Muscle of arm (tissue), 1 donor: ENCODE measurements at regions not wholly inside any gene's neighbourhood (a gene's known extent, or its start where the extent isn't known, plus 50 kb on each side); places are given as distances from the start of the nearest gene placed in this dataset.

Experiments used
- DNase-seq: peaks from one replicate; pipeline ENCODE4 v3.0.0-alpha.2; 2013

DNA sequence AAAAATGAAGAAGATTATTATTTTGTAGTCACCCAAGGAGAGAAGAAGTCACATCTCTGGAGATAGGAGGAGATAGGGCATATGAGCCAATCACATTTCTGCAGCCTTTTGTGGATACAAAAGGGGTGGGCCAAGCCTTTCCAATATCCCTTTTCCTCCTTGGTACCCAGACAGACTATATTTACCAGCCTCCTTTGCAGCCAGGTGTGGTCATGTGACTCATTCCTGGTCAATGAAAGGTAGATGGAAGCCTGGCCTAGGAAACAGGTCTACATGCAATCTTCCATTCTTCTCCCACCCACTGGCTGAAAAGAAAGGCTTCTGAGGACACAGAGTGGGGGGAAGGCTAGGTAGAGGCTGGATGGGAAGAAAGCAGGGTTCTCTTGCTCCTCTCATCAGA is 58.1 kb upstream of the ERG start:
- no peak for DNase-seq

DNA sequence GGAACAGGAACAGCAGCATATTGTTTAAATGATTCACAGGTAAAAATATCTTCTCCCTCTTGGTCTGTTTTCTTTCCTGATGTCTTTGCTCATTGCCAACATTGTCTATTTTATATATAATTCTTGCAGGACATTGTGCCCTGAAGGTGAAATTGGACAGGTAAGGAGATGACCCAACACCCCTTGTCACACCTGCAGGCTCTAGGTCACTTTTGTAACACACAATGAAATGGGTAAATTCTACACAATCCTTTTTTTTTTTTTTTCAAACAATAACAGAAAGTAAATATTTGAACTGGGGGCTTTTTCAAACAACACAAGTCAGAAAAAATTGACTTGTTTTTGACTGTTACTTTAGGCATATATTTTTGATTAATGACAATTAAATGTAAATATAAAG is 62.9 kb upstream of the ERG start:
- no peak for DNase-seq

DNA sequence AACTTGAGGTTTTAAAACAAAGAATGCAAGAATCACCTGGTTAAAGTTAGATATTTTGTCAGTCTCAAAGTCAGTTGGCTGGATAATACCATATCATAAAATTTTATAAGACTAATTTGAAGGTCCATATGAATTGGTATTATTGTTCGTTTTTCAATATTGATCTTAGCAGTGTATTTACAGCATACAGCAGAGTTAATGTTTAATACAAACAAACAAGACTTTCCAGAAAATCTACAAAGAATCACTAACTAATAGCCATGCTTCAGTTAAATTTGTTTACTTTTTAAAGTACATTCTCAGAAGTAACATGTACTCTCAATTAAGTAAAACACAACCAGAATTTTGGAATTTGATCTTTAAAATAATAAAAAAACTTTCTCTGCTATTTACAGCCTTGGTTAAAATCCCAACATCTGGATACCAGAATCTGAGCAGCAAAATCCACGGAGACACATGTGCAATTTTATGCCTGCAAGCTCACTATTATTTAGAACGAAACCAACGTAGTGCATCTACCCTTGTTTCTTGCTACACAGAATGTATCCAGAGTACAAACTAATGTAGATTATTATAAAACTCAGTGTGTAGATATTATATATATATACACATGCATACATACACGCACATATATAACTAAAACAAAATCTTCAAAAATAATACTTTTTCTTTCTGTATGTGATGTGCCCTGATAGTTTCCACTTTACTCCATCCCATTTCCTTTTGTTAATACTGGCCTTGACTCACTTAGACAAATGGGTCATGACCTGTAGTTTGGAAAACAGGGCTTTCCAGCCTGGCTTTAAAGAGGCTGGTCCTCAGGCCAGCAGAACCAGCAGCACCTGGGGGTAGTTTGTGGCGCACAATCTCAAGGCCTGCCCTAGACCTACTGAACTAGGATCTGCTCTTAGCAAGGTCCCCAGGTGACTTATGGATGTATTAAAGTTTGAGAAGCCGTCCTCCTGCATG is 63.6 kb upstream of the ERG start:
- DNase-seq: peak; percentile 32

- peak; percentile 44 for DNase-seq
Measured at GRCh38 chr21:38567335-38567969, 69.2 kb upstream of the ERG start.

- no peak for DNase-seq
Measured at GRCh38 chr21:38567970-38568360, 69.7 kb upstream of the ERG start.

- DNase-seq: no peak
Measured at GRCh38 chr21:38569733-38570132, 71.5 kb upstream of the ERG start.

- DNase-seq: no peak
Measured at GRCh38 chr21:38570596-38570995, 72.3 kb upstream of the ERG start.

GRCh38 chr21:38574895-38575575 is 76.8 kb upstream of the ERG start:
- DNase-seq: no peak

- DNase-seq: no peak
Measured at GRCh38 chr21:38577887-38578286, 79.6 kb upstream of the ERG start.

DNA sequence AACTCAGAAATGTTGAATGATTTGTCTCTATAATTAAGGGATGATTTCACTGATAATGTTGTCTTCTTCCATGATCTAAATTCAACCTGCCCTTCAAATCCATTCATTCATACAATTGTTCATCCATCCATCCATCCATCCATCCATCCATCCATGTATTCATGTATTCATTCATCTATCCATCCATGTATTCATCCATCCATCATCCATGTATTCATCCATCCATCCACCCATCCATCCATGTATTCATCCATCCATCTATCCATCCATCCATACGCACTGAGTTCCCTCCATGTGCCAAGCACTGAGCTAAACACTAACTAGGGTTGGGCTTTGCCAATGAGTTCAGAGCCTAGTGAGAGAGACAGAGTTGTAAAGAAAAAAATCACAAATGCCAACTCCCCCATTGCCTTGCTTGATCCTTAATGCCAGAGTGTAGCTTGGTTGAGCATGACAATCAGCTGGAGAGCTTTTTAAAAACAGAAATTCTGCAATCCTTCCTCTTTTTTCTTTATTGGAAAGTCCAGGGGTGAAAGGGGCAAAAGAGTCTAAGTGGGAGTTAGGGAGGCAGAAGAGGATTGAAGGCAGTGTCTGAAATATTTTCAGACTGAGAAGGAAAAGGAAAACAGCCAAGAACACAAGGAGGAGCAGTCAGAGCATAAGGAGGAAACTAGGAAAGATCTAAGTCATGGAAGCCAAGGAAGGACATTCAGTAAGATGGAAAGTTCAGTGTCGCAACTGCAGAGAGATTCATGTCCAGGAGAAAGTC is 92.4 kb upstream of the ERG start:
- DNase-seq: no peak

- DNase-seq: no peak
Measured at GRCh38 chr21:38591218-38591537, 92.9 kb upstream of the ERG start.

DNA sequence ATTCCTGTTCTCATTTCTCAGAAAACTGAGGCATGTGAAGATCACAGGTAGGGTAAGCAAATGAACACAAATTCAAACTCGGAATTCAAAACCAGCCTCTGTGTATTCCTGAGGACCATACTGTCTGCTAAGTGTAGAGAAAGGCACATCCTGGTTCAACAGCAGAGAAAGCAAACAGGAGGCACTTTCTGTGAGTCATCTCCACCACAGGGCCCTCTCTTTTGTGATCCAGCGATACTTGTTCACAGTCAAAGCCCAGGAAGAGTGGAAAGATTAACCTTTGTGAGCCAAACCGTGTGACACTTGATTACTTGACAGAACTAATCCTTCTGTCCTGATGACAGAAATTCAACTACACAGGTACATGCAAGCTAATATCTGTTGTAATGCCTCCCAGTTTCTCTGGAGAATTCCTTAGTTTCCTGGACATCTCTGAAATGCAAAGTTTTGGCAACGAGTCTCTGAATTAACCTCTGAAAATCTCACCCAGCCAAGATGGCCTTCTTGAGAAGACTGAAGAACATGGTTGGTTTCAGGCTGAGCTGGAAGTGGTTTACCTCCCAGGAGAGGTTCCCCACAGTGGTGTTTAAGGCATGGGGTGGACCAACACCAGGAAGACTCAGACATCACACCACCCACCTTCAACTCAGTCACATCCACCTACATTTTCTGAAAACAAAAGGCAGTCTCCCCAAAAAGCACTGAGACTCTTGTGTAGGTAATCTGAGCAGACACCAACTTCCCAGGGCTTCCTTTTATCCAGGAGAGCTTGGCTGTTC is 98.2 kb upstream of the ERG start:
- DNase-seq: no peak

DNA sequence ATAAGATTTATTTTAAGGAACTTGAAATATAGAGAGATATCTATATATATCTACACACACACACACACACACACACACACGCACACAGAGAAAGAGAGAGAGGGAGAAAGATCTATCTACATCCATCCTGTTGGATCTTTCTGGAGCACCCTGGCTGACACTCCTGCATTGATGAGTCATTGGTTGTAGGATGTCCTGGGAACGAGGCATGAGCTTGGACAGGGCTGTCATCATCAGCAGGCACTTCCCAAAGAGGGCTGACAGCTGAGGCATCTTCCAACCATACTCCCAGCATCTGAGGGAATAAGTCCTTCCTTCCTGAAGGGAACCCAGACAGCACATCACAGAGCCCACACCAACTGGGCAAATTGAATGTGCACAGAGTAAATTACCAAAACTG is 99.1 kb upstream of the ERG start:
- no peak for DNase-seq

- DNase-seq: no peak
Measured at GRCh38 chr21:38598413-38598812, 100.1 kb upstream of the ERG start.

GRCh38 chr21:38599381-38599975 is 101.2 kb upstream of the ERG start:
- DNase-seq: no peak

DNA sequence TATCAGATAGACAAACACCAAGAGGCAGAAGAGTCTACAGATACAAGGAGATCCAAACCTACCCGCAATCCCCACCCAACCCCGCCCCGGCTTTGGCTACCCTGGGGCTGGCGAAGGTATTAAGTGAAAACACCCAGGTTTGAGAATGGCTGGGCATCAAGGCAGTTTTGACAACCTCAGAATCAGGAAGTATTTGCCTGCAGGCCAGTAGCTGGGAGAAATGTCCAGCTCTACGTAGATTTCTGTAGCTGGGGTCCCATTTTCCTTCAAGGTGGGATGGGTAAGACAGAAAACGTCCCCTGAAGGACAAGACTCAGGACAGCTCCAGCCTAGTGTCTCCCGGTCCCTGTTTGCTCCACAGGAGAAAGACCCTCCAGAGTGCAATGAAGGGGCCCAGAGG is 101.8 kb upstream of the ERG start:
- no peak for DNase-seq

DNA sequence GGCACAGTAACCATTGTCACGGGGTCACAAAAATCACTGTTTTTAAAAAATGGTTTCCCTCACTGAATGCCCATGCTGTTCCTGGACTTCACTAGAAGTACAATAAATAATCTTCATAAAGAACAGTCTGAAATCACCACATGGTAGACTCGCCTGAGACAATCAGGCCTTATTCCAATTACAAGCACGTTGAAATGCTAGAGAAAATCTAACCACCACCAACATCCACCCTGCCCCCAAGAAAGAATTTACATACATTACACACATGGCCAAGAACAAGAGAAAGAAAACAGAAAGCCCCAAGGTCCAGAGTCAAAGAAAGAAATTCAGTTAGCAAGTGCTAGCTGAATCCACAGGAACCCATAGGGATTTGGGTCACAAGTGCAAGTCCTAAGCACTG is 107.0 kb upstream of the ERG start:
- no peak for DNase-seq

DNA sequence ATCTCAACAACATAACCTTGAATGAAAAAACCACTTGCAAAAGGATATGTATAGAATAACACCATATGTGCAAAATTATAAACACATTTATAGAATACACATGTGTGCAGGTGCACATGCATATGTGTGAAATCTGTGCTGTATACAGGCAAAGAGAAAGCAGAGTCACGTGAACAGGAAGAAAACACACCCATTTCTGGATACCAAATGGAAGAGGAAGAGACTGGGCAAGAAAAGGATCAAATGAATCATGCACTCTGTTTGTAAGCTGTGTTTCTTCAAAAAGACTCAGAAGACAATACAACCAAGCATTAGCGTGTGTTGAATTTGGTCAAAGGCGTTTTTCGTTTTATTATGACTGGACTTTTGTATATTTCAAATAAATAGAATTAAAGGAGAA is 111.3 kb upstream of the ERG start:
- no peak for DNase-seq

DNA sequence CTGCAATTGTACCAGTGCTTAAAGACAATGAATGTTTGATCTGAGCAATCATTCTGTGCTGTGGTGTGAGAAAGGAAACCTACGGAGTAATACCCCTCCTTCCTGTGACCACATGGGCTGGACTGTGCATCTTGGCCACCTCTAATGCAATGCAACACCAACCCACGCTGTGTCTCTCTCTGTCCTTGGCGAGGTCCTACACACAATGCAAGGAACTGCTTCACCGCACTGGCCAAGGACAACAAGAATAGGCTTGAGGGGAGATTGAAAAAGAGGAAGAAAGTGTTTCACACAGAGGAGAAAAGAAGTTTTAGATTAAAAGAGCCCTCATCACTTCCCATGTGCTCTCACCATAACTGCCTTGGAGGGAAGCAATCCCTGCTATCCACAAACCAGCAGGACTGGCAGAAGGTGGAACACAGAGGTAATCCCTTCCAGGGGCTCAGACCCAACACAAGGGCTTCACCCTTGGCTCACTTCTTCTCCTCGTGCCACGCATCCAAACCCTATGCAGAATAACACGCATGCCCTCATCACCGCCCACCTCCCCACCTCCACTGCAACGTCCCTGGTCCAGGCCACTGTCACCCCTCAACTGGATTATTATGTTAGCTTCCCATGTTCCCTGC is 112.5 kb upstream of the ERG start:
- DNase-seq: no peak

GRCh38 chr21:38611277-38611676 is 113.0 kb upstream of the ERG start:
- no peak for DNase-seq

- no peak for DNase-seq
Measured at GRCh38 chr21:38613686-38614085, 115.4 kb upstream of the ERG start.
